ENCODE measurements at regions not wholly inside any gene's neighbourhood (a gene's known extent, or its start where the extent isn't known, plus 50 kb on each side); places are given as distances from the start of the nearest gene placed in this dataset.

- TF ChIP-seq SIN3A (conservative IDR thresholded peaks at IDR 0.05 in 1 of 2, IDR thresholded peaks at IDR 0.05 in 1 of 2; ENCODE audit: low read depth in 1 of 2, low read length in 2 of 2) (no peak), USF2 (IDR thresholded peaks at IDR 0.05; ENCODE audit: low read length) (no peak), CTCF (IDR thresholded peaks at IDR 0.05; ENCODE audit: control extremely low read depth in 1 of 3, insufficient read depth in 1 of 3, low read depth in 1 of 3, low read length in 3 of 3) (no peak), TAF7 (optimal IDR thresholded peaks at IDR 0.05; ENCODE audit: borderline replicate concordance, low read depth, low read length) (no peak), POLR2AphosphoS5 (IDR thresholded peaks at IDR 0.05; ENCODE audit: low read depth, low read length) (no peak), RBBP5 (IDR thresholded peaks at IDR 0.05; ENCODE audit: borderline replicate concordance, low read depth, low read length) (no peak), POLR2A (IDR thresholded peaks at IDR 0.05; ENCODE audit: control extremely low read depth in 1 of 2, low read depth in 2 of 2, low read length in 2 of 2) (no peak), TAF1 (IDR thresholded peaks at IDR 0.05; ENCODE audit: low read depth, low read length) (no peak), SUZ12 (IDR thresholded peaks at IDR 0.05; ENCODE audit: low read length) (no peak)
Observed at GRCh38 chr2:133812826-133813617, 244.8 kb upstream of the NCKAP5 start.

All from H1 (cell line).